WTC11 (cell line): ENCODE measurements at regions not wholly inside any gene's neighbourhood (a gene's known extent, or its start where the extent isn't known, plus 50 kb on each side); places are given as distances from the start of the nearest gene placed in this dataset.

Experiments
- TCF7 ChIP-seq: sonication (generic); formaldehyde crosslinking; IDR thresholded peaks from 2 replicates; pipeline ENCODE4 v1.8.0; 2022; ENCODE audit warnings: mild to moderate bottlenecking, low read depth, missing genetic modification reagents, moderate library complexity
- ZNF121 ChIP-seq: sonication (generic); formaldehyde crosslinking; IDR thresholded peaks from 2 replicates; pipeline ENCODE4 v1.8.0; 2023; ENCODE audit warnings: missing genetic modification reagents
- ZNF219 ChIP-seq: sonication (generic); formaldehyde crosslinking; IDR thresholded peaks from 2 replicates; pipeline ENCODE4 v1.8.0; 2023; ENCODE audit warnings: missing genetic modification reagents, mild to moderate bottlenecking, borderline replicate concordance
- ZNF416 ChIP-seq: fragments of 250-450 bp; sonication (Bioruptor Pico); IDR thresholded peaks from 2 replicates; pipeline ENCODE4 v1.9.0; 2021; ENCODE audit warnings: mild to moderate bottlenecking, inconsistent platforms
- TF ChIP-seq, protein P1 (sequence below): fragments of 200-600 bp; IDR thresholded peaks from 2 replicates; pipeline ENCODE4 v1.8.0; 2022; ENCODE audit warnings: antibody characterized with exemption
- TF ChIP-seq, protein P2 (sequence below): sonication (generic); formaldehyde crosslinking; IDR thresholded peaks from 2 replicates; pipeline ENCODE4 v1.8.1; 2023; ENCODE audit warnings: mild to moderate bottlenecking, missing genetic modification reagents
- TF ChIP-seq, protein P3 (sequence below): sonication (generic); formaldehyde crosslinking; IDR thresholded peaks from 2 replicates; pipeline ENCODE4 v1.8.1; 2022; ENCODE audit warnings: low read depth, mild to moderate bottlenecking, moderate library complexity, missing genetic modification reagents, borderline replicate concordance
- TF ChIP-seq, protein P4 (sequence below): sonication (generic); formaldehyde crosslinking; IDR thresholded peaks from 2 replicates; pipeline ENCODE4 v1.8.1; 2023; ENCODE audit warnings: mild to moderate bottlenecking, moderate library complexity, missing genetic modification reagents
- TF ChIP-seq, protein P5 (sequence below): fragments of 250-450 bp; sonication (Bioruptor Pico); IDR thresholded peaks from 2 replicates; pipeline ENCODE4 v1.9.0; 2021; ENCODE audit warnings: mild to moderate bottlenecking

DNA sequence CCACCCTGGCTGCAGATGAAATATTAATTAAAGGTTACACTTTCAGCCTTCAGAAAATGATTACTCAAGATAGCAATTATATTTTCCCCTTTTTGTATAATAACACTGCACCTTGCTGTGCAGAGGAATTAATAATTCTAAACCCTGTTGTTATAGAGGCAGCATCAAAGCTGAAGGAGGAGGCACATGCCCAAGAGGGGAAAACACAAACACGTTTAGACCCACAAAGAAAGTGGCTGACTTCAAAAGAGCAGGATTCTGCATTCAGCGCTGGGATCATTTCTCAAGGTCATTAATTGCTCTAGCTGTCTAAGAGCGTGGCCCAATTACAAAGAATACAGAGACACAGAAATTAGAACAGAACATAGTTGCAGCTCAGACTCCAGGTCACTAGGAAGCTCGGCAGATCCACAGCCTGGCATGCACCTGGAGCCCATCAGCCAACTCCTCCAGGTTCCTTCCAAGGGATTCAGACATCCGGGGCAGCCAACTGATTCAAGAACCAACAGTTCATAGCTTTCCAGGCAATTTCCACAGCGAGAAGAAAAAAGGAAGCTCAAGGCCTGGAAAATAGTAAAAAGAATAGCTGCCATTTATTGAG is 102.3 kb upstream of the ID2 start:
- TF ChIP-seq, protein P1, sequence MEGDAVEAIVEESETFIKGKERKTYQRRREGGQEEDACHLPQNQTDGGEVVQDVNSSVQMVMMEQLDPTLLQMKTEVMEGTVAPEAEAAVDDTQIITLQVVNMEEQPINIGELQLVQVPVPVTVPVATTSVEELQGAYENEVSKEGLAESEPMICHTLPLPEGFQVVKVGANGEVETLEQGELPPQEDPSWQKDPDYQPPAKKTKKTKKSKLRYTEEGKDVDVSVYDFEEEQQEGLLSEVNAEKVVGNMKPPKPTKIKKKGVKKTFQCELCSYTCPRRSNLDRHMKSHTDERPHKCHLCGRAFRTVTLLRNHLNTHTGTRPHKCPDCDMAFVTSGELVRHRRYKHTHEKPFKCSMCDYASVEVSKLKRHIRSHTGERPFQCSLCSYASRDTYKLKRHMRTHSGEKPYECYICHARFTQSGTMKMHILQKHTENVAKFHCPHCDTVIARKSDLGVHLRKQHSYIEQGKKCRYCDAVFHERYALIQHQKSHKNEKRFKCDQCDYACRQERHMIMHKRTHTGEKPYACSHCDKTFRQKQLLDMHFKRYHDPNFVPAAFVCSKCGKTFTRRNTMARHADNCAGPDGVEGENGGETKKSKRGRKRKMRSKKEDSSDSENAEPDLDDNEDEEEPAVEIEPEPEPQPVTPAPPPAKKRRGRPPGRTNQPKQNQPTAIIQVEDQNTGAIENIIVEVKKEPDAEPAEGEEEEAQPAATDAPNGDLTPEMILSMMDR: no peak
- TF ChIP-seq ZNF219 (CRISPR knock-in tag) (no peak), TCF7 (no peak), ZNF416 (CRISPR knock-in tag) (no peak), ZNF121 (CRISPR knock-in tag) (no peak)
- TF ChIP-seq, protein P2, sequence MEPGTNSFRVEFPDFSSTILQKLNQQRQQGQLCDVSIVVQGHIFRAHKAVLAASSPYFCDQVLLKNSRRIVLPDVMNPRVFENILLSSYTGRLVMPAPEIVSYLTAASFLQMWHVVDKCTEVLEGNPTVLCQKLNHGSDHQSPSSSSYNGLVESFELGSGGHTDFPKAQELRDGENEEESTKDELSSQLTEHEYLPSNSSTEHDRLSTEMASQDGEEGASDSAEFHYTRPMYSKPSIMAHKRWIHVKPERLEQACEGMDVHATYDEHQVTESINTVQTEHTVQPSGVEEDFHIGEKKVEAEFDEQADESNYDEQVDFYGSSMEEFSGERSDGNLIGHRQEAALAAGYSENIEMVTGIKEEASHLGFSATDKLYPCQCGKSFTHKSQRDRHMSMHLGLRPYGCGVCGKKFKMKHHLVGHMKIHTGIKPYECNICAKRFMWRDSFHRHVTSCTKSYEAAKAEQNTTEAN: no peak
- TF ChIP-seq, protein P3, sequence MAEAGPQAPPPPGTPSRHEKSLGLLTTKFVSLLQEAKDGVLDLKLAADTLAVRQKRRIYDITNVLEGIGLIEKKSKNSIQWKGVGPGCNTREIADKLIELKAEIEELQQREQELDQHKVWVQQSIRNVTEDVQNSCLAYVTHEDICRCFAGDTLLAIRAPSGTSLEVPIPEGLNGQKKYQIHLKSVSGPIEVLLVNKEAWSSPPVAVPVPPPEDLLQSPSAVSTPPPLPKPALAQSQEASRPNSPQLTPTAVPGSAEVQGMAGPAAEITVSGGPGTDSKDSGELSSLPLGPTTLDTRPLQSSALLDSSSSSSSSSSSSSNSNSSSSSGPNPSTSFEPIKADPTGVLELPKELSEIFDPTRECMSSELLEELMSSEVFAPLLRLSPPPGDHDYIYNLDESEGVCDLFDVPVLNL (CRISPR knock-in tag): no peak
- TF ChIP-seq, protein P4, sequence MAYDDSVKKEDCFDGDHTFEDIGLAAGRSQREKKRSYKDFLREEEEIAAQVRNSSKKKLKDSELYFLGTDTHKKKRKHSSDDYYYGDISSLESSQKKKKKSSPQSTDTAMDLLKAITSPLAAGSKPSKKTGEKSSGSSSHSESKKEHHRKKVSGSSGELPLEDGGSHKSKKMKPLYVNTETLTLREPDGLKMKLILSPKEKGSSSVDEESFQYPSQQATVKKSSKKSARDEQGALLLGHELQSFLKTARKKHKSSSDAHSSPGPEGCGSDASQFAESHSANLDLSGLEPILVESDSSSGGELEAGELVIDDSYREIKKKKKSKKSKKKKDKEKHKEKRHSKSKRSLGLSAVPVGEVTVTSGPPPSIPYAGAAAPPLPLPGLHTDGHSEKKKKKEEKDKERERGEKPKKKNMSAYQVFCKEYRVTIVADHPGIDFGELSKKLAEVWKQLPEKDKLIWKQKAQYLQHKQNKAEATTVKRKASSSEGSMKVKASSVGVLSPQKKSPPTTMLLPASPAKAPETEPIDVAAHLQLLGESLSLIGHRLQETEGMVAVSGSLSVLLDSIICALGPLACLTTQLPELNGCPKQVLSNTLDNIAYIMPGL (CRISPR knock-in tag): no peak
- TF ChIP-seq, protein P5, sequence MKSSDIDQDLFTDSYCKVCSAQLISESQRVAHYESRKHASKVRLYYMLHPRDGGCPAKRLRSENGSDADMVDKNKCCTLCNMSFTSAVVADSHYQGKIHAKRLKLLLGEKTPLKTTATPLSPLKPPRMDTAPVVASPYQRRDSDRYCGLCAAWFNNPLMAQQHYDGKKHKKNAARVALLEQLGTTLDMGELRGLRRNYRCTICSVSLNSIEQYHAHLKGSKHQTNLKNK (CRISPR knock-in tag): no peak
